Stomach (tissue), 8 donors: ENCODE measurements at regions not wholly inside any gene's neighbourhood (a gene's known extent, or its start where the extent isn't known, plus 50 kb on each side); places are given as distances from the start of the nearest gene placed in this dataset.
A peak's percentile ranks its signal among the peaks of the same experiment; 100 is the strongest.

Source experiments
- DNase-seq, 2 donors: peaks; one replicate each; pipeline versions ENCODE4 v3.0.0 to v3.0.0-alpha.2; 2013 to 2019
- H3K27ac ChIP-seq, 5 donors: fragments of 200-600 bp in 4 of 5; sonication (generic) in 4 of 5; one replicate each; pipeline ENCODE4 v1.5.1; 2013 to 2019; ENCODE audit warnings: mild to moderate bottlenecking in 1 of 5, moderate library complexity in 1 of 5
- H3K27me3 ChIP-seq, 3 donors: fragments of 200-600 bp; sonication (generic); one replicate each; pipeline ENCODE4 v1.5.1; 2017 to 2019; ENCODE audit warnings: mixed run types in 1 of 3
- H3K36me3 ChIP-seq, 4 donors: fragments of 200-600 bp; sonication (generic); 1 replicate in 3 of 4; 2 replicates in 1 of 4; pipeline ENCODE4 v1.5.1; 2016 to 2019
- H3K4me1 ChIP-seq, 4 donors: fragments of 200-600 bp; sonication (generic); one replicate each; pipeline ENCODE4 v1.5.1; 2016 to 2019
- H3K4me3 ChIP-seq, 4 donors: fragments of 200-600 bp; sonication (generic) in 3 of 4; one replicate each; pipeline ENCODE4 v1.5.1; 2016 to 2019; ENCODE audit warnings: mild to moderate bottlenecking in 1 of 4
- H3K9me3 ChIP-seq, 4 donors: fragments of 200-600 bp; sonication (generic); one replicate each; pipeline ENCODE4 v1.5.1; 2016 to 2019
- CTCF ChIP-seq, 7 experiments: fragments of 450-650 bp in 4 of 7; fragments of 200-600 bp in 3 of 7; sonication (generic) in 3 of 7; IDR thresholded peaks; one replicate each; pipeline ENCODE4 v1.5.1; 2016 to 2019; ENCODE audit warnings: antibody characterized with exemption in 7 of 7, control low read depth in 2 of 7, mild to moderate bottlenecking in 1 of 7
- EP300 ChIP-seq: sonication (generic); formaldehyde crosslinking; IDR thresholded peaks from one replicate; pipeline ENCODE4 v1.6.1; 2017; ENCODE audit warnings: antibody characterized with exemption
- POLR2A ChIP-seq, 4 donors: fragments of 450-650 bp; IDR thresholded peaks; one replicate each; pipeline ENCODE4 v1.6.1; 2016; ENCODE audit warnings: antibody characterized with exemption in 4 of 4, control low read depth in 2 of 4, mild to moderate bottlenecking in 1 of 4, moderate library complexity in 1 of 4
- POLR2AphosphoS5 ChIP-seq, 3 donors: sonication (generic); formaldehyde crosslinking; IDR thresholded peaks; one replicate each; pipeline ENCODE4 v1.6.1; 2016; ENCODE audit warnings: antibody characterized with exemption in 3 of 3
- WGBS, 5 donors: extraction: QIAGEN DNeasy Blood & Tissue Kit in 3 of 5; methylation state at CpG; one replicate each; pipeline versions ENCODE4 v1.1.5 to v1.1.7; 2013 to 2018; 5-methylcytosine and 5-hydroxymethylcytosine counted together
- intact Hi-C: fragments of 100-400 bp; cut with DNase I; formaldehyde crosslinking; loops from one replicate; pipeline ENCODE4 v1.15.1; 2023; ENCODE audit warnings: low total_unique reads
- donor health status: healthy with polysubstance abuse.
- donor health status: Bipolar disorder and iron deficiency.
- donor health status: healthy.

GRCh38 chr4:12889054-12889453, 595.1 kb downstream of the RAB28 start:
- intact Hi-C loops: no loop called here
- Histone ChIP-seq H3K27ac (no peak overlapping the region), H3K4me3 (no peak overlapping the region), H3K36me3 (no peaks in the 10 kb centered on the region), H3K9me3 (no peaks in the 10 kb centered on the region), H3K27me3 (no peaks in the 10 kb centered on the region), H3K4me1 (no peaks in the 10 kb centered on the region)
- TF ChIP-seq CTCF (IDR thresholded peaks at IDR 0.05): no peak
- no peak for TF ChIP-seq EP300
- TF ChIP-seq POLR2A (IDR thresholded peaks at IDR 0.05): no peak
- TF ChIP-seq POLR2AphosphoS5 (IDR thresholded peaks at IDR 0.05): no peak
- peak in 1 of 2 donors; percentile 37 for DNase-seq
- WGBS, 5 donors: 68 to 80% (median 73%) methylated on average over 3 of the region's 3 CpGs

- no peaks in the 10 kb centered on the region for H3K36me3 ChIP-seq
- no peaks in the 10 kb centered on the region for H3K9me3 ChIP-seq
- DNase-seq: no peak
- H3K4me1 ChIP-seq: peaks cover 0 to 6% (median 0%) of the 10 kb centered on the region in 4 donors
- WGBS, 5 donors: 47 to 61% (median 58%) methylated on average over 20 of the region's 20 CpGs
- H3K27ac ChIP-seq: no peak overlapping the region
- intact Hi-C loops: no loop called here
- H3K27me3 ChIP-seq: no peaks in the 10 kb centered on the region
- no peak for TF ChIP-seq POLR2A (IDR thresholded peaks at IDR 0.05)
- TF ChIP-seq CTCF (IDR thresholded peaks at IDR 0.05): no peak
- no peak for TF ChIP-seq EP300
- TF ChIP-seq POLR2AphosphoS5 (IDR thresholded peaks at IDR 0.05): no peak
- H3K4me3 ChIP-seq: no peak overlapping the region
These were observed 599.0 kb downstream of the RAB28 start for GRCh38 chr4:12884846-12885796.

- H3K9me3 ChIP-seq: peaks cover 0 to under 1% (median 0%) of the 10 kb centered on the region in 4 donors
- H3K36me3 ChIP-seq: no peaks in the 10 kb centered on the region
- no peak overlapping the region for H3K4me3 ChIP-seq
- H3K27me3 ChIP-seq: no peaks in the 10 kb centered on the region
- H3K4me1 ChIP-seq: peaks cover 0 to 6% (median 0%) of the 10 kb centered on the region in 4 donors
- TF ChIP-seq POLR2A (IDR thresholded peaks at IDR 0.05) (no peak), POLR2AphosphoS5 (IDR thresholded peaks at IDR 0.05) (no peak), EP300 (no peak), CTCF (IDR thresholded peaks at IDR 0.05) (no peak)
- peak in 1 of 2 donors; percentile 69 for DNase-seq
- no peak overlapping the region for H3K27ac ChIP-seq
- intact Hi-C loops: no loop called here
- WGBS, 5 donors: 56 to 65% (median 64%) methylated on average over 3 of the region's 3 CpGs
These were observed 602.1 kb downstream of the RAB28 start for GRCh38 chr4:12881945-12882584.

- Histone ChIP-seq H3K36me3 (no peaks in the 10 kb centered on the region), H3K9me3 (peaks cover 0 to 7% (median 0%) of the 10 kb centered on the region in 4 donors), H3K27me3 (no peaks in the 10 kb centered on the region), H3K4me3 (no peak overlapping the region), H3K27ac (no peak overlapping the region), H3K4me1 (peaks cover 0 to 6% (median 0%) of the 10 kb centered on the region in 4 donors)
- no peak for TF ChIP-seq EP300
- TF ChIP-seq CTCF (IDR thresholded peaks at IDR 0.05): no peak
- TF ChIP-seq POLR2AphosphoS5 (IDR thresholded peaks at IDR 0.05): no peak
- TF ChIP-seq POLR2A (IDR thresholded peaks at IDR 0.05): no peak
- WGBS, 5 donors: 81 to 92% (median 89%) methylated on average over 2 of the region's 2 CpGs
- intact Hi-C loops: no loop called here
- DNase-seq: no peak
These were observed 603.3 kb downstream of the RAB28 start for GRCh38 chr4:12880844-12881243.
